GM12864 (cell line): ENCODE measurements at regions not wholly inside any gene's neighbourhood (a gene's known extent, or its start where the extent isn't known, plus 50 kb on each side); places are given as distances from the start of the nearest gene placed in this dataset.

Experiments used
- DNase-seq: peaks from one replicate; pipeline ENCODE4 v3.0.0-alpha.2; 2011; ENCODE audit warnings: low read depth
- H3K4me3 ChIP-seq: 2 replicates; pipeline ENCODE4 v1.5.1; 2011; ENCODE audit warnings: mild to moderate bottlenecking, low read depth, low read length, control low read depth
- CTCF ChIP-seq: IDR thresholded peaks from 2 replicates; pipeline ENCODE4 v1.5.1; 2011; ENCODE audit warnings: low read depth, mild to moderate bottlenecking, moderate library complexity, low read length, control low read depth, inconsistent platforms; ENCODE audit errors: missing control alignments

- no peak overlapping the region for H3K4me3 ChIP-seq
- DNase-seq, result no peak
- peak; percentile 18 for TF ChIP-seq CTCF
These were observed 845.2 kb downstream of the PCDH18 start for GRCh38 chr4:136687118-136687517.

- no peak overlapping the region for H3K4me3 ChIP-seq
- no peak for DNase-seq
- no peak for TF ChIP-seq CTCF
These were observed 851.5 kb downstream of the PCDH18 start for GRCh38 chr4:136680761-136681160.

- no peak overlapping the region for H3K4me3 ChIP-seq
- no peak for TF ChIP-seq CTCF
- no peak for DNase-seq
These were observed 852.0 kb downstream of the PCDH18 start for GRCh38 chr4:136680271-136680670.

GRCh38 chr4:136670265-136670664 lies 862.0 kb downstream of the PCDH18 start:
- H3K4me3 ChIP-seq, result no peak overlapping the region
- DNase-seq, result no peak
- no peak for TF ChIP-seq CTCF

GRCh38 chr4:136664988-136665387 lies 867.3 kb downstream of the PCDH18 start:
- no peak for DNase-seq
- no peak for TF ChIP-seq CTCF
- no peak overlapping the region for H3K4me3 ChIP-seq

- DNase-seq, result no peak
- no peak overlapping the region for H3K4me3 ChIP-seq
- no peak for TF ChIP-seq CTCF
These were observed 869.8 kb downstream of the PCDH18 start for GRCh38 chr4:136662539-136662938.

- no peak for DNase-seq
- H3K4me3 ChIP-seq, result no peak overlapping the region
- no peak for TF ChIP-seq CTCF
These were observed 878.5 kb downstream of the PCDH18 start for GRCh38 chr4:136653640-136654406.
